HG03342 (cell line): ENCODE measurements at regions not wholly inside any gene's neighbourhood (a gene's known extent, or its start where the extent isn't known, plus 50 kb on each side); places are given as distances from the start of the nearest gene placed in this dataset.
A peak's percentile ranks its signal among the peaks of the same experiment; 100 is the strongest.

Experiments used
- ATAC-seq: cut with Tn5 transposase; IDR thresholded peaks from one replicate; pipeline ENCODE4 v1.9.1; 2021; ENCODE audit warnings: mild to moderate bottlenecking, moderate library complexity; ENCODE audit not compliant: unreplicated experiment

DNA sequence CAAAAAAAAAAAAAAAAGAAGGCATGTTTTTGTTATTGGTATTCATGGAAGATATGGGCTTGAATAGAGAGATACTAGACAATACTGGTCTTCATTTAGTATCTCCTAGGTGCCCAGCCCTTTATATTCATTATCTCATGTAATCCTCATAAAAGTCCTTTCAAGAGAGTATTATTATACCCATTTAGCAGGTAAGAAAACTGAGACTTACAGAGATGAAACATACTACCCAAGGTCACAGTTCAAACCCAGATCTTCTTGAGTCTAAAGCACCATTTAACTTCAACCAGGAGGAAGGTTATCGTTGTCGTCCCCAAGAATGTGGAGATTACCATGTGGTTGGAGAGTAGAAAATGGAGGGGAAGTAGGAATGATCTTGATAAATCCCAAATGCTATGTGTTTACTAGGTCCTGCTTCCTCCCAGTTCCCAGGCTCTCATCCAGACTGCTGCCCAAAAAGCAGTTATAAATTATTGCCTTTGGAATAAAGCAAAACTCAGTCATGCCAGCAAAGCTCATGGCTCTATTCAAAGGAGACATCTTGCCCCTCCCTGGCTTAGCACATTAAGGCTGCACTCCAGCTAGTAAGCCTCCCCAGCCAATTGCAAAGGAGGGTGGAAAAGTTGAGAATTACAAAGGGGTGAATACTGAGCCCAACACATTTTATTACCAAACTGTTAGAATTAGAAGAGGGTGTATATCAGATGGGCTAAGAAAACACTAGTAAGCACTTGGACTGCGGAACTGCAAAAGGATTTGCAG, 163.9 kb downstream of the PIK3R1 start:
- ATAC-seq = no peak

DNA sequence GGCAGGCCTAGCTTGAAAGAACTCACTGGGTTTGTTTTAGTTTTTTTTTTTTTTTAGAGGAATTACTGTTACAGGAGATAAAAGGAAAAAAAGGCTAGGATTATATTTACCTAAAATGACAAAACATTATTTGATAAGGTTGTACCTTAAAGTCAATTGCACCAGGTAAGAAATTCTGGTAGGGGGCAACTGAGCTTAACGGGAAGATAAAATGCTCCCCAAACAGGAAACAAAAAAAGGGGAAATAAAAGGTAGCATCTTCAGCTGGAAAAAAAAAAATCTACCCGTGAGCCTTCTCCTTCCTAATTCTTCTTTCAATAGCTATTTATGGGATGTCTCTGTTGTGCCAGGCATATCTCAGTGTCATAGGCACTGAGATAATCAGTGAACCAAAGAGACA, 164.5 kb downstream of the PIK3R1 start:
- no peak for ATAC-seq

DNA sequence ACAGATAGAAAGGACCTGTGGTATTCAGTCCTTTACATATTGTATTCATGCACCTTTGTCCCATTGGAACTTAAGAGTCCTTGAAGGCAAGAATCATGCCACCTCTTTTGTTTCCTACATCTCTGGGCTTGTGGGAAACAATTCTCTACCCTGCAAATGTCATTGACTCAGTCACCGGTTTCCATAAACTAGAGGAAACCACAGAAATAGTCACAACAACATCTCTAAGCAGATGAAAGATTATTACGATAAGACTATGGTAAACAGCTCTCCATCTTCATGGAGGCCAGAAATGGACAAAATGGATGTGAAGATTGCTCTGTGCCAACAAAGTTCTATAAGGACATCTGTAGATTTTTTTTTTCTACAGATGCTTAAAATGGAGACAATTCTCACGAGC, 165.5 kb downstream of the PIK3R1 start:
- ATAC-seq = no peak

DNA sequence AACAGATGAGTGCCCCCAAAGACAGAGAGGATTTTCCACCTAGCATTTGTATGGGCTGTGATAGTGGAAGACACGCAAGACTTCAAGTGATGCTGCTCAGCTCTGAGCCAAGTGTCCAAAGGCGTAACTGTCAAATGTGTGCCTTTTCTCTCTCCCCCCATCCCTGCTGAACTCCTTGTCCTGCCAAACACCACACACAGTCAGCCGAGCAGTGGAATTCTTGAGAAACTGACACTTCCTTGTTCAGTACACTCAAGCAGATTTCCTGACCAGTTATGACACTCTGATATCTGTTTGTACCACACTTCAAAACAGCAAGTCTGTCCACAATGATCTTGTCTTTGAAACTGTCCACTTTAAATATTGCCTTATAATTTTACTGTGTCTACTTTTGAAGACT, 166.4 kb downstream of the PIK3R1 start:
- no peak for ATAC-seq

DNA sequence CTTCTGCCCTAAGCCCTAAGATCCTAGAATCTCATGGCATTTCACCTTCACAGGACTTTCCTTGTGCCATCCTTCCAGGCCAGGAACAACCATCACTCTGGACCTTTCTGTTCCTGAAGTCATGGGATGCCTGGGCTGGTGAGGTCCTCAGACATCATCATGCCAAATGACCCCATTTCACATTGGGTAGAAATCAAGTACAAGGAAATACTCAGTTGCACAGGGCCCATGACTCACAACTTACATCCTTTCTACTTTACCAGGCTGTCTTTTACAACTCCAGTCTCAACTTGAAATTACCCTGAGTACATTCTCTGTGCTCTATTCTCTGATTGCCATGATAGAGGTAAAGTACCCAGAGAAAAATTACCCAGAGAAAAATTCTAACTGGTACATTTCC, 167.1 kb downstream of the PIK3R1 start:
- no peak for ATAC-seq

DNA sequence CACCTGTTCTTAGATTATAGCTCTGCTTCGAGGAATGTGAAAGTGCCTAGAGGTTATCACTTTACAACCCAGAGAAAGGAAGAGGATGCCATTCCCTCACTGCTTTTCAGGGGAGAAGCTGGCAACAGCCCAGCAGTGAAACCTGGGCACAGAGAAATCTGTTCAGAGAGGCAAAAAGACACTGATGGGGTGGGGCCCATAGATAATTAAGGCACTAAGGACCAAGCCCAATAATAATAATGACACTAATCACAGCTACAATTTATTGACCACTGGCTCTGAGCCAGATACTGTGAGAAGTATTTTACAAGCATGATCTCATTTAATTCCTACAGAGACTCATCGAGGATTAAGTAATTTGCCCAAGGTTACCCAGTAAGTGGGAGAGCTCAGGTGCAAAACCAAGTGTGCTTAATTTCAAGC, 168.3 kb downstream of the PIK3R1 start:
- no peak for ATAC-seq

DNA sequence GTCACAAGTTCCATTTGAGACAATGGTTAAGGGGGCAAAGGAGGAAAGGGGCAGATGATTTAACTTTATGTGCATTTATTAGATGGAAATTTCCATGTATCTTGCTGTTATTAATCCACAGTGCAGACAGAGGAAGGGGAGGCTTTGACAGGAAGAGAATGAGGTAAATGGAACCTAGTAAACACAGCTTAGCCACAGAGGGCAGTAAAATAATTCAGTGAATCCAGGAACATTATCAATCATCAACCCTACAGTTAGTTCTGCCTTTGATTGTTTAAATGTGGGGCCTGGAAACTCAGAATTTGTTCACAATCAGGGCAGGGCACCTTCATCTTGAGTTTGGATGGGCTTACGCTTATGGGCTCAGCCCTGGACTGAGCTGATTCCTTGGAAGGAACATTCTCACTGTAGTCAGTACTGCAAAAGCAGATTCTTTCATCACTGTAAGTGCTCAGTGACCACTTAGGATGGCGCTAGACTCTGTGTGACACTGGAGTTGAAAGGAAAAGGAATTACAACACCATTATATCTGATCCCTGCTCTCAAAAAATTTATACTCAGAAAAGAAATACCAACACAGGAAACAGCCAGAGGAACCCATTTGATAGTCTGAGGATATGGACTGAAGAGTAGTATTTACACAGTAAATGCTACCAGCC, 169.5 kb downstream of the PIK3R1 start:
- no peak for ATAC-seq

DNA sequence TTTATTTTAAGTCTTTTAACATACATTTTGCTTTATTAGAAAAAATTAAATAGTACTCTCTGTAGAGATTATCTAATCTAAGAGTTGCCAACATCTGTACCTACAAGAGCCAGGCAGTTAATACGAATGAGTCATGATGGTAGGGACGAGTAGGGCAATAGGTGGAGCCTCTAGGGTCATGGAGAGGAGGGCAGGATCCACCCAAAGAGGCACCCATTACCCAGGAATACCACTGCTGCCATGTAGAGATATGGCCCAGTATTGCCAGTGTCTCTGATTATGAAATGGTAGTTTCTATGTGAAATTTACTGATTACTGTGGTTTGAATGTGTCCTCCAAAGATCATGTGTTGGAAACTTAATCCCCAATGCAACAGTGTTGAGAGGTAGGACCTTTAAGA, 170.4 kb downstream of the PIK3R1 start:
- no peak for ATAC-seq

DNA sequence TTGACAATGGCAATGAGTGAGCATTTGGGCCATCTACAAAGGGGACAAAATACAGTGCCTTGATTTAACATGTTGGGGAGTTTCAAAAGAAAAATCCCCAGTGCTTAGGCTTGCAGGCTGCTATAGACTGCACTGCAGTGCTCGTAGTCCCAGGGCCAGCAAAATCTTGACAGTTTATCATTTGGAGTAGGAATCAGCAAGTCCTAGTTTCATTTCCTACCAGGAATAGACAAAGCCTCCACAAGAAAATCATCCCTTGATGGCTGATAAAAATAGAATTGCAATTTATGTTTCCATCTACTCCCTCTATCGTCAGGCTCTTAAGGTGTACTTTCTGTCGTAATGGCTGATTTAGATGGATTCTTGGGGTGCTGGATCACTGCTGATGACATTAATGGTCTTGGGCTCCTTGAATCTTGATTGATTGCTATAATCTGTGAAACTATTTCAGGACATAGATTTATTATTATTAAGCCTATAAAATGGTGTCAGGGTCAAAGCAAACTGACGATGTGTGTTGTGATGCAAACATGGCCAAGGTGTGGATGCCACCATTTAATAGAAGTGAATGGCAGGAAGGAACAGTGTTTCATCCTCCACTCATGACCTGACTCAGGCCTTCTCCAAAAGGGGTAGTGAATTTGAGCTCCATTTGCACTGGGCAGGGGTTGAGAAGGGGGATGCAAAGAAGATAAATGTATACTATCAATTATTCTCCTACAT, 171.7 kb downstream of the PIK3R1 start:
- no peak for ATAC-seq

DNA sequence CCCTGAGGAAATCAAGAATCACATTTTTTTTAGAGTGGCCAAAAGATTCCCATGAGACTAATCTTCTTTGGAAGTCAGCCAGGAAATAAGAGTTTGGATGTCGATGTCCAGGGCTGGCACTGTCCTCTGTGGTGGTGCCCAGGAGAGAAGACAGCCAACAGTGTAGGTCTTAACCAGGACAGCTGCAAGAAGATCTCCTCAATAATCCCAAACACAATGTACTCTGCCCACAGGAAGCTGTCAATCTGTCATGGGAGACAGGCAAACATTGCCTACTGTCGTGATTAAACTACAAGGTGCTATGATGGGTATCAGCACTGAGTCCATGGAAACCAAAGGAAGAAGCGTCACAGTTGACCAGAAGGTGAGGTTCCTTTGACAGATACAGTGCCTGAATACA, 174.1 kb downstream of the PIK3R1 start:
- no peak for ATAC-seq

DNA sequence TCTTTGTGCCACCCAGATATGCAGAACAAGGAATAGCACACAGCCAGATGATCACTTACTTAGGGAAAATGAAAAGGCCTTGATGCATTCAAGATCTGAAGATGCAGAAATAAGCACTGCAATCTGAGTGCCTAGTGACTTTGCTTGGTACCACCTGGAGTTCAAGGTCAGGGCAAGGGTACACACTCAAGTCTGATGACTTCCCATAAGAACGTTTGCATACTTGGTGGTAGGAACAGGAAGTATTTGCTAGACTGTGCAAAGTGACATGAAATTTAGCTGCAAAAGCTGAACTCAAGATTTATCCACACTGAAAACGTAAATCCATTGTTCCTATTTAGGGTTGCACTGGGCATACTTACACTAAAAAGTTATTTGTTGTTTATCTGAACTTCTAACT, 177.1 kb downstream of the PIK3R1 start:
- no peak for ATAC-seq

DNA sequence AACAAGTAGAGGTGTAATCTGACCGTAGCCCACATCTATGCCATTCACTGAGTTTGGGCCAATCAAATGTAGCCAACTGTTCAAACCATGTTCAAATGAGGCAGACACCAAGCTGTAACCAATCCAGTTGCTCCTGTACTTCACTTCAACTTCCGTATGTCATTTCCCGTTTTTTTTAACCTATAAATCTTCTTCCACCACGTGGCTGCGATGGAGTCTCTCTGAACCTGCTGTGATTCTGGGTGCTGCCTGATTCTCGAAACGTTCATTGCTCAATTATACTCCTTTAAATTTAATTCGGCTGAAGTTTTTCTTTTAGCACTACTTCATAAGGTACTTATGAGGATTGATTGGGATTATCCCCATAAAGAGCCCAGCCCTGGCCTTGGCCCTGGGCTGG, 179.7 kb downstream of the PIK3R1 start:
- no peak for ATAC-seq

DNA sequence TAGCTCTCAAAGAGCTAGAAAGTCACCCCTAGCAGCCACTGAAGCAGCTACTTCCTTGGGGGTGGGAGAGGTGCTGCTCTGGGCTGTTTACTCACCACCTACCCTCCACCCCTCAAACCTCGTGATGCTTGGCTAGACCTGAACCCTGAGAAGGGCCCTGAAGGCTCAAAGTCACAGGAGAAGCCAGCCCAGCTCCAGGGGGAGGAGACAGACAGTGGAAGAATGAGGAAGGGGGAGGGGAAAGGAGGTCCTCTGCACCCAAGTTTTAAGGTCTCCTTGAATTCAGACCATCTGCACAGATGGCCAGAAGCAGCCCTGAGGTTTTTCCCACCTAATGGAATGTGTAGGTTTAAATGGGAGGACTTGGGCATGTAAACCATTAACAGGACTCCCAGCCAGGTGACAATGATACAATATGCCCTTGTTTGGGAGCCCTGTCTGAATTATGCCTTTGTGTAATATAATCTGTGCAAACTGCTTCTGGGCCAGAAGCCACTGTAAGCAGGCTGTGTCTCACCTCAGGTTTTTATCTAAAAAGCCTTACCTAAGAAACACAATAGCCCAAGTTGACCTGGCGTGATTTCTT, 180.5 kb downstream of the PIK3R1 start:
- ATAC-seq = no peak

DNA sequence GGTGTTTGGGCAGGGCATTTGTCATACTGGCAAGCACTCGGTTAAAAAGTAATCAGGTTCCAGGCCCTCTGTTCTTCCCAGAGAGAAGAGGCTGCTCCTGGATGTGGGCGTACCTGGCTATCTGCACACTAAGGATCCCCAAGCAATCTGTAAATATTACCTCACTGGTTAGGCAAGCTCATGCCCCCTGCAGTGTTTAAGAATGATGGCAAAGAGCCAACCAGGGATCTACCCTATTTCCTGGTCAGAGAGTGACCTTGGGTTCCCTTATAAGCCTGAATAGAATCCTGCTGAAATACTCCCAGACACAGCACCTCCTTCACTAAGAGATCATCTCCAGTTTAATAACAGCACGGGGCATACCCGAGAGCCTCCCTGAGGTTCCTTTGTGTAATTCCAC, 181.2 kb downstream of the PIK3R1 start:
- no peak for ATAC-seq

DNA sequence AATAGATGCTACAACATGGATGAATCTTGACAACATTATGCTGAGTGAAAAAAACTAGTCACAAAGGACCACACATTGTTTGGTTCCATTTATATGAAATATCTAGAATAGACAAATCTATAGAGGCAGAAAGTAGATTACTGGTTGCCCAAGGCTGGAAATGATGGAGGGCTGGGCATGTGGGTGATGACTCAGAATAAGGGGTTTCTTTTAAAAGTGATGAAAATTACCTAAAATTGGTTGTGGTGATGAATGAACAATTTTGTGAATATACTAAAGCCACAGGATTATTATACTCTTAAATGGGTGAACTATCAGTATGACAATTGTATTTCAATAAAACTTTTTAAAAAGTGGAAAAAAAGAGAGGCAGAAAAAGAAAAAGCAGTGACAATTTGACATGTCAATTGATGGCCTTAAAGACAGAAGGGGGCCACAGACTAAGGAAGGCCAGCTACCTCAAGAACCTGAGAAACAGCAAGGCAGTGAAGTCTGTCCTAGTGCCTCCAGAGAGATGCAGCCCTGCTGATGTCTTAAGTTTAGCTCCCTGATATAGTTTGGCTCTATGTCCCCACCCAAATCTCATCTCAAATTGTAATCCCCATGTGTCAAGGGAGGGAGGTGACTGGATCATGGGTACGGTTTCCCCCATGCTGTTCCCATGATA, 182.7 kb downstream of the PIK3R1 start:
- ATAC-seq = no peak

DNA sequence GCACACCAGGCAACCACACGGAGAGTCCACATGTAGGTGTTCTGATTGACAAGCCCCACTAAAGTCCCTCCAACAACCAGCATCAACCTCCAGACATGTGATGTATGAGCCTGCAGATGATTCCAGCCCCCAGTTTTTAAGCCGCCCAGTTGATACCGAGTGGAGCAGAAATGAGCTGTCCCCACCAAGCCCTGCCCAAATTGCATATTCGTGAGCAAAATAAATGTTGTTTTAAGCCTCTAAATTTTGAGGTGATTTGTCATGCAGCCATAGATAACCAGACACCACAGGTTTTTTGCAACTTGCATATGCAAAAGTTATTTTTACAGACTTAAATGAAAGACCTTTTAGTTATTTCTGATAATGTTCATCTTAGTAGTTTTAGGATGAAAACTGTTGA, 187.7 kb downstream of the PIK3R1 start:
- no peak for ATAC-seq

DNA sequence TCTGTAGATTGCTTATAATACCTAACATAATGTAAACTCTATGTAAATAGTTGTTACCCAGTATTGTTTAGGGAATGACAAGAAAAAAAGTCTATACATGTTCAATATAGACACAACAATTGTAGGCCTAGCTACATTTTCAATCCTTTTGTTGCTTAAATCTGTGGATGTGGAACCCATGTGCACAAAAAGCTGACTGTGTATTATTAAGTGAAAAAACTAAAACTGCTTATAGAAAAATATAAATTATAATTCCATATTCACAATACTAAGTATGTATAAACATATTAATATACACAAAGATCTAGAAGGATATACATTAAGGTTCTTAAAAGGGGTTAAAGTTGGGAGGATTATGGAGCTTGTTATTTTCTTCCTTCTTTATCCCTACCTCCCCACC, 188.7 kb downstream of the PIK3R1 start:
- no peak for ATAC-seq

DNA sequence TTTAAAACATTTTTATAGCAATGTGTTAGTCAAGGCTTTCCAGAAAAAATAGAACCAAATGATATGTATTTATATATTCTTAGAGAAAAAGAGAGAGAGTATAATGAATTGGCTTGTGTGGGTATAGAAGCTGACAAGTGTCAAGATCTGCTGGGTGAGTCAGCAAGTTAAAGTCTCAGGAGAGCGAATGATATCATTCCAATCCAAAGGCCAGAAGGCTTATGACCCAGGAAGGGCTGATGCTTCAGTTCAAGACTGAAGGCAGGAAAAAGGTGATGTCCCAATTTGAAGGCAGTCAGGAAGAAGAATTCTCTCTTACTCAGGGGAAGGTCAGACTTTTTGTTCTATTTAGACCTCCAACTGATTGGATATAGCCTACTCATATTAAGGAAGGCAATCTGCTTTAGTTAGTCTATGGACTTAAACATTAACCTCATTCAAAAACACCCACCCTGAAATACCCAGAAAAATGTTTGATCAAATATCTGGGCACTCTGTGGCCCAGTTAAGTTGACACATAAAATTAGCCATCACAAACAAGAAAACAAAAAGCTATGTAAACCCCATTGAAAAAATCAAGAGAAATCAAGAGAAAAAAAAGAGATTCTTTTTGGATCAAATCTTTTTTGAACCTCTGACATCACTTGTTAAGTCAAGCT, 189.6 kb downstream of the PIK3R1 start:
- ATAC-seq = no peak

DNA sequence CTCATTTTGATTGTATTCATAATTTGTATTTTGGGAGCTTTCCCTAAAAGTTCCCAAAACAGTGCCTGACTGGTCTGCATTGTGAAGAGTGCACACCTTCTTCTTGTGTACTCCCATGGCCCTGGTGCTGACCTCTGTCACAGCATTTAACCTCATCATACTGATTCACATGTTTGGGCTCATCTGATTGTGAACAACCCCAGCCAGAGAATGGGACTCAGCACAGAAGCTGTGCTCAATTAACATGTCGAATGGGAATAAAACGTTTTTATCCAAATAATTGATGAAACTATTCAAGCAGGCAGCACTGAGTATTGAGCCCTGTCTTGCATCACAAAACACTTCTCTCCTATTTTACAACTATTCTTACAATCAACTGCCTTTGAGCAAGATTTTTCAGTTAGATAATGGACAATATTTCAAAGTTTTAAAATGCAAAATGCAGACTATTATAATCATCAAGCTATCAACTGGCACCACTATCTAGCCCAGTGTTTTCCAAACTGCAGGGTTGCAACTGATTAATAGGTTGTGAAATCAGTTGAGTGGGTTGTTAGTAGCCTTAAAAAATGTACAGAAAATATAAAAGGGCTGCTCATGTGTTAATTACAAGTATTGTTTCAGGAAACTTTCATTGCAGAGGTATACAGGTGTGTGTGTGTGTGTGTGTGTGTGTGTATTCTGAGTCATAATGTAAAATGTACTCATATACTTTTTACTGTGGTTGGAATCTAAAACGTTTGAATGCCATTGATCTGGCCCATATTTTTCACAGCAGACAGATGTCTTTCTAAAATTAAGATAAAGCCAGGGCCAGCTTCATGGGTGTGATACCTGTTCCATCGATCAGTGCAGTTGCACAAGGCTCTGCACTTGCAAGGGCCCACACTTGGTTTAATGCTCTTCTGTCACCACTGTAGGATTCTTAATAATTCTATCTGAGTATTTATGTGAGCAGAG, 190.5 kb downstream of the PIK3R1 start:
- ATAC-seq = peak; percentile 33
